IMR-90 (cell line): ENCODE measurements at regions not wholly inside any gene's neighbourhood (a gene's known extent, or its start where the extent isn't known, plus 50 kb on each side); places are given as distances from the start of the nearest gene placed in this dataset. TPM values are rescaled to one million over a fixed set of nuclear protein-coding genes. Genes with fewer than 3 reads are reported as not detected.

Source experiments
- microRNA-seq, 2 experiments: library from miRNA; stranded (forward) in 1 of 2; unstranded in 1 of 2; fragments of 10-50 nt in 1 of 2; fragments of <30 nt in 1 of 2; gene quantifications in 1 of 2; microRNA quantifications in 1 of 2; one replicate each; pipeline versions ENCODE3 to v1.1.0; 2013 to 2020; ENCODE audit not compliant: insufficient read depth in 1 of 2, insufficient read length in 1 of 2, unreplicated experiment in 1 of 2
- small RNA-seq, 5 experiments: library from RNA; depleted of rRNA; stranded (forward); fragments of <200 nt; gene quantifications; one replicate each; pipeline ENCODE3, GENCODE V24; 2012

Small RNA genes in the stretch of these regions (microRNA-seq; reads per million reads assigned to microRNA genes)
- not detected for gene AL365434.2 (ENCODE audit: insufficient read depth, insufficient read length)

Small RNA genes in the stretch of these regions (small RNA-seq; reads per million reads assigned to genes)
- 0 reads per million in 5 experiments for gene AL365434.2
